ENCODE measurements at regions not wholly inside any gene's neighbourhood (a gene's known extent, or its start where the extent isn't known, plus 50 kb on each side); places are given as distances from the start of the nearest gene placed in this dataset.

- DNase-seq (ENCODE audit: extremely low spot score in 2 of 2), result no peak
These were observed 116.4 kb downstream of the AKAP11 start for GRCh38 chr13:42388326-42388725.

GRCh38 chr13:42389041-42389440 lies 117.1 kb downstream of the AKAP11 start:
- intact Hi-C loops (cut with DNase I), result no loop called here
- no peaks in the 10 kb centered on the region for H3K36me3 ChIP-seq
- no peak overlapping the region for H3K27ac ChIP-seq
- H3K9me3 ChIP-seq, result no peaks in the 10 kb centered on the region
- TF ChIP-seq POLR2A (IDR thresholded peaks at IDR 0.05) (no peak), POLR2AphosphoS5 (IDR thresholded peaks at IDR 0.05; ENCODE audit: insufficient read depth in 1 of 2, low read depth in 1 of 2) (no peak), CTCF (IDR thresholded peaks at IDR 0.05) (no peak)
- no peaks in the 10 kb centered on the region for H3K4me1 ChIP-seq
- no peak for DNase-seq (ENCODE audit: extremely low spot score in 2 of 2)
- H3K27me3 ChIP-seq, result no peaks in the 10 kb centered on the region
- no peak overlapping the region for H3K4me3 ChIP-seq

More at GRCh38 chr13:42388326-42388725, 116.4 kb downstream of the AKAP11 start:
- Histone ChIP-seq H3K36me3 (no peaks in the 10 kb centered on the region), H3K4me1 (no peaks in the 10 kb centered on the region), H3K27me3 (no peaks in the 10 kb centered on the region), H3K27ac (no peak overlapping the region), H3K4me3 (no peak overlapping the region), H3K9me3 (no peaks in the 10 kb centered on the region)
- intact Hi-C loops (cut with DNase I), result no loop called here
- TF ChIP-seq POLR2AphosphoS5 (IDR thresholded peaks at IDR 0.05; ENCODE audit: insufficient read depth in 1 of 2, low read depth in 1 of 2), result no peak
- no peak for TF ChIP-seq CTCF (IDR thresholded peaks at IDR 0.05)
- TF ChIP-seq POLR2A (IDR thresholded peaks at IDR 0.05), result no peak

DNA sequence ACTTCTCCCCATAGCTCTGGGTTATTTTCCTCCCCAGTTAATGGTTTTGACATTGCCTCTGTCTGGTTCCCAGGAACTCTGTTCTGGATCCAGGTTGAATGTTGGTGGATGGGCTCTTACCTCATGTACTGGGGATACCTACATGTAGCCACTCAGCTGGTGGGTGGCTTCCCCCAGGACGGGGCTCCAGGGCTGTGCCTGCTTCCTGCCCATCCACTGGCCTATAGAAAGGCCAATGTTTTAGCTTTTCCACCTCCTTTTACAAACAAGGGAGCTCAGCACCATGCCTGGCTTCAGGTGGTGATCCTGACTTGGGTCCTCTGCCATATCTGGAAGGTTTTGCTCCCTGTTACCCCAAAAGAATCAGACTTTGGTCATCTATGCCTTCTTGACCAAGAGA lies 120.2 kb downstream of the AKAP11 start:
- DNase-seq (ENCODE audit: extremely low spot score in 2 of 2), result no peak
- intact Hi-C loops (cut with DNase I), result no loop called here
- H3K9me3 ChIP-seq, result no peaks in the 10 kb centered on the region
- H3K27ac ChIP-seq, result no peak overlapping the region
- H3K27me3 ChIP-seq, result no peaks in the 10 kb centered on the region
- H3K4me3 ChIP-seq, result no peak overlapping the region
- no peak for TF ChIP-seq POLR2A (IDR thresholded peaks at IDR 0.05)
- TF ChIP-seq POLR2AphosphoS5 (IDR thresholded peaks at IDR 0.05; ENCODE audit: insufficient read depth in 1 of 2, low read depth in 1 of 2), result no peak
- TF ChIP-seq CTCF (IDR thresholded peaks at IDR 0.05), result no peak
- no peaks in the 10 kb centered on the region for H3K36me3 ChIP-seq
- no peaks in the 10 kb centered on the region for H3K4me1 ChIP-seq

- H3K27me3 ChIP-seq, result no peaks in the 10 kb centered on the region
- TF ChIP-seq POLR2A (IDR thresholded peaks at IDR 0.05), result no peak
- DNase-seq (ENCODE audit: extremely low spot score in 2 of 2), result no peak
- no peaks in the 10 kb centered on the region for H3K9me3 ChIP-seq
- no peaks in the 10 kb centered on the region for H3K4me1 ChIP-seq
- H3K27ac ChIP-seq, result no peak overlapping the region
- intact Hi-C loops (cut with DNase I), result no loop called here
- no peaks in the 10 kb centered on the region for H3K36me3 ChIP-seq
- no peak overlapping the region for H3K4me3 ChIP-seq
These were observed 121.0 kb downstream of the AKAP11 start for GRCh38 chr13:42392716-42393572.

DNA sequence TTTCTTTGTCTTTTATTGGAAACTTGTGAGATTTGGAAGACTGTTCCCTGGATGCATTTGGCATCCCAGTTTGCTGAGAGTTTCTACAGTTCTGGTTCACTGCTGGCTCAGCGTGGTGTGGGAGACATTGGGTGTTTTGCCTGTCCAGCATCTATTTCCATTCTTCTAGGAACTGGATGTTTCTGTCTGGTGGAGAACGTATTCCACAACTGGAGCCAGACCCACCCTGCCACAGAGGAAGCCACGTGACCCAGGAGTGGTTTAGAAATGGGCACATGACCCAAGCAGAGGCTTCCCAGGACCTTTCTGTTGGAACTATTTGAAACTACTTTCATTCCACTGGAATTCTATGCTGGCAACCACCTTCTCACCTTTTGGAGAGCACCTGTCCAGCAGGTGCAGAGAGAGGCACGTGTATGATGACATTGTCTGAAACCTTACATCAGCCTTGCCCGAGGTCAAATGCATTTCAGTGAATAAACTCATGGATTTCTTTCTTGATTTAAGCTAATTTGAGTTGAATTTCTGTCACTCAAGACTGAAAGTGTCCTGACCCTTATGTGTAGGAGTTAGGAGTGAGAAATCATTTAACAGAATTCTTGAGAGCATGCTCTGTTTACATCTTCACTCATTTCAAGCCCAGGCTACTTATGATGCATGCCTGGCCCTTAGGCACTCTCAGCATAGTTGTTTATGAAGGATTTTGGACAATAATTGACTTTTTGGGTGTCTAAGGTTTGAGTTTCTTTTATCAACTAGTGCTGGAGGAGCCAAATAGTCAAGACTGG lies 121.8 kb downstream of the AKAP11 start:
- Histone ChIP-seq H3K27ac (no peak overlapping the region), H3K4me1 (no peaks in the 10 kb centered on the region), H3K36me3 (no peaks in the 10 kb centered on the region), H3K27me3 (no peaks in the 10 kb centered on the region), H3K9me3 (no peaks in the 10 kb centered on the region), H3K4me3 (no peak overlapping the region)
- DNase-seq (ENCODE audit: extremely low spot score in 2 of 2), result no peak
- TF ChIP-seq POLR2AphosphoS5 (IDR thresholded peaks at IDR 0.05; ENCODE audit: insufficient read depth in 1 of 2, low read depth in 1 of 2) (no peak), CTCF (IDR thresholded peaks at IDR 0.05) (no peak), POLR2A (IDR thresholded peaks at IDR 0.05) (no peak)
- intact Hi-C loops (cut with DNase I), result no loop called here
